Spleen (tissue), 7 donors: ENCODE measurements at regions not wholly inside any gene's neighbourhood (a gene's known extent, or its start where the extent isn't known, plus 50 kb on each side); places are given as distances from the start of the nearest gene placed in this dataset.

Source experiments
- POLR2A ChIP-seq, 3 donors: fragments of 450-650 bp; IDR thresholded peaks; one replicate each; pipeline ENCODE4 v1.5.1; 2017; ENCODE audit warnings: antibody characterized with exemption in 3 of 3, mild to moderate bottlenecking in 1 of 3
- TF ChIP-seq, protein P1 (sequence below), 11 experiments: fragments of 200-600 bp in 7 of 11; fragments of 450-650 bp in 4 of 11; sonication (generic) in 4 of 11; IDR thresholded peaks in 8 of 11; conservative IDR thresholded peaks in 3 of 11; 1 replicate in 7 of 11; 2 replicates in 4 of 11; pipeline versions ENCODE4 v1.4.0 to v1.8.0; 2016 to 2021; ENCODE audit warnings: antibody characterized with exemption in 11 of 11, inconsistent platforms in 4 of 11, mild to moderate bottlenecking in 1 of 11
- donor health status: DM: no; HTN: no; CAD: no; lungs with moderate emphysema.
- donor health status: DM: no; HTN: no; CAD: no.
- donor health status: DM: no; HTN: no; CAD: no.

GRCh38 chr3:72220946-72221345 is 436.0 kb upstream of the PROK2 start:
- TF ChIP-seq POLR2A (IDR thresholded peaks at IDR 0.05) = no peak
- TF ChIP-seq, protein P1, sequence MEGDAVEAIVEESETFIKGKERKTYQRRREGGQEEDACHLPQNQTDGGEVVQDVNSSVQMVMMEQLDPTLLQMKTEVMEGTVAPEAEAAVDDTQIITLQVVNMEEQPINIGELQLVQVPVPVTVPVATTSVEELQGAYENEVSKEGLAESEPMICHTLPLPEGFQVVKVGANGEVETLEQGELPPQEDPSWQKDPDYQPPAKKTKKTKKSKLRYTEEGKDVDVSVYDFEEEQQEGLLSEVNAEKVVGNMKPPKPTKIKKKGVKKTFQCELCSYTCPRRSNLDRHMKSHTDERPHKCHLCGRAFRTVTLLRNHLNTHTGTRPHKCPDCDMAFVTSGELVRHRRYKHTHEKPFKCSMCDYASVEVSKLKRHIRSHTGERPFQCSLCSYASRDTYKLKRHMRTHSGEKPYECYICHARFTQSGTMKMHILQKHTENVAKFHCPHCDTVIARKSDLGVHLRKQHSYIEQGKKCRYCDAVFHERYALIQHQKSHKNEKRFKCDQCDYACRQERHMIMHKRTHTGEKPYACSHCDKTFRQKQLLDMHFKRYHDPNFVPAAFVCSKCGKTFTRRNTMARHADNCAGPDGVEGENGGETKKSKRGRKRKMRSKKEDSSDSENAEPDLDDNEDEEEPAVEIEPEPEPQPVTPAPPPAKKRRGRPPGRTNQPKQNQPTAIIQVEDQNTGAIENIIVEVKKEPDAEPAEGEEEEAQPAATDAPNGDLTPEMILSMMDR (IDR thresholded peaks at IDR 0.05 in 8 of 11, conservative IDR thresholded peaks at IDR 0.05 in 3 of 11) = no peak
